ENCODE measurements at regions not wholly inside any gene's neighbourhood (a gene's known extent, or its start where the extent isn't known, plus 50 kb on each side); places are given as distances from the start of the nearest gene placed in this dataset.

DNA sequence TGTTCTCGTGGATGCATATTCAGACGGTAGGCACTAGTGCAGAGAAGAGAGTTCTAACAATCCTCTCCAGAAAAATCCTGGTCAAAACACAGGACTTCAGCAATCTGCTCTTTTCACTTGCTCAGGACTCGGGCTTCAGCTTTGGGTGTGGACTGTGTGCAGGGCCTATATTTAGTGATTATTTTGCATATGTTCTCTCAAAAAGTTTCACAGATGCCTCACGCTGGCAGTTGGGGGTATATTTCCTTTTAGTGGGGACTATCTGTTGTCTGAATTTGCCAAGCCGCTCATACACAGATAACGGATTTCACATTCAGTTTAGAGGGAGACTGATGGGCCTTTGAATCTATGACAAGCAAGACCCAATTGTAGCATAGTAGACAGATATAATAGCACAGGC is 54.4 kb upstream of the LRRN1 start:
- Histone ChIP-seq H2AFZ (ENCODE audit: low read length) (no peak overlapping the region), H2BK120ac (replicated peaks; ENCODE audit: low read depth, low read length) (no peak overlapping the region), H3K18ac (ENCODE audit: extremely low read depth, low read length) (no peak overlapping the region), H2AK5ac (ENCODE audit: low read depth, low read length) (no peak overlapping the region), H3K14ac (ENCODE audit: insufficient read length) (no peak overlapping the region), H3K27ac (ENCODE audit: low read depth, low read length) (no peak overlapping the region), H3K23ac (ENCODE audit: insufficient read length) (no peak overlapping the region), H3K79me2 (ENCODE audit: control insufficient read depth in 1 of 2, insufficient read depth in 2 of 2, low read length in 2 of 2) (no peaks in the 10 kb centered on the region), H2BK5ac (ENCODE audit: low read depth, low read length) (no peak overlapping the region), H4K5ac (ENCODE audit: insufficient read length, low read depth, low read length) (no peak overlapping the region), H2BK12ac (ENCODE audit: low read depth, low read length) (no peak overlapping the region), H3K4me1 (replicated peaks in 1 of 4; ENCODE audit: control insufficient read depth in 3 of 4, insufficient read depth in 4 of 4, low read length in 3 of 4) (no peaks in the 10 kb centered on the region; a peak in 1 of 7 replicates), H2BK15ac (ENCODE audit: low read length) (no peak overlapping the region), H3K27me3 (replicated peaks in 1 of 4; ENCODE audit: control insufficient read depth in 3 of 4, extremely low read depth in 1 of 4, insufficient read depth in 3 of 4, low read length in 3 of 4) (no peaks in the 10 kb centered on the region), H3K4me2 (ENCODE audit: insufficient read depth in 1 of 2, low read depth in 2 of 2, low read length in 2 of 2) (no peak overlapping the region), H2BK20ac (ENCODE audit: low read length) (no peak overlapping the region; the same call in 1 of the 2 replicates), H3K4me3 (ENCODE audit: extremely low read depth in 1 of 4, insufficient read depth in 2 of 4, low read depth in 3 of 4, low read length in 4 of 4) (no peak overlapping the region), H4K91ac (replicated peaks; ENCODE audit: insufficient read length, low read length) (no peak overlapping the region), H4K20me1 (replicated peaks in 1 of 2; ENCODE audit: control insufficient read depth in 1 of 2, insufficient read depth in 2 of 2, low read length in 2 of 2) (no peaks in the 10 kb centered on the region), H3K9ac (replicated peaks in 1 of 4; ENCODE audit: extremely low read depth in 1 of 4, low read depth in 3 of 4, low read length in 3 of 4) (no peak overlapping the region), H4K8ac (ENCODE audit: extremely low read depth, insufficient read depth, low read length) (no peak overlapping the region), H3K79me1 (ENCODE audit: low read depth, low read length) (no peaks in the 10 kb centered on the region), H3K56ac (replicated peaks; ENCODE audit: insufficient read length, low read depth, low read length) (no peak overlapping the region), H3K9me3 (ENCODE audit: insufficient read depth in 2 of 2, low read depth in 1 of 2, low read length in 1 of 2) (no peaks in the 10 kb centered on the region), H3K23me2 (ENCODE audit: low read depth, low read length) (no peaks in the 10 kb centered on the region), H3K4ac (replicated peaks; ENCODE audit: insufficient read length, low read depth, low read length) (no peak overlapping the region), H3K36me3 (ENCODE audit: control insufficient read depth in 2 of 4, insufficient read depth in 4 of 4, low read length in 3 of 4) (no peaks in the 10 kb centered on the region)
- no peak for DNase-seq (ENCODE audit: low read depth in 1 of 2, low spot score in 2 of 2)
- no peak for FAIRE-seq
- ChIA-PET POLR2A (ENCODE audit: partially characterized antibody) (no interaction called here), CTCF (ENCODE audit: partially characterized antibody) (interaction anchor here (1.2 to 1.5 kb wide), 2 partner anchors 14 to 18 kb away, joined by 3 read pairs; no protein-coding TSS in a partner anchor)
- TF ChIP-seq YY1 (IDR thresholded peaks at IDR 0.05; ENCODE audit: low read depth, low read length) = no peak
- TF ChIP-seq BRCA1 (IDR thresholded peaks at IDR 0.05; ENCODE audit: low read depth, low read length) = no peak
- no peak for TF ChIP-seq SP1 (IDR thresholded peaks at IDR 0.05; ENCODE audit: low read depth, low read length)
- TF ChIP-seq CHD2 (IDR thresholded peaks at IDR 0.05; ENCODE audit: low read length) = no peak
- no peak for TF ChIP-seq SRF (IDR thresholded peaks at IDR 0.05; ENCODE audit: low read depth, low read length)
- no peak for TF ChIP-seq SAP30 (IDR thresholded peaks at IDR 0.05; ENCODE audit: insufficient read depth, insufficient replicate concordance, low read length)
- no peak for TF ChIP-seq EZH2 (IDR thresholded peaks at IDR 0.05; ENCODE audit: low read depth, low read length, severe bottlenecking)
- TF ChIP-seq CTBP2 (IDR thresholded peaks at IDR 0.05; ENCODE audit: borderline replicate concordance, insufficient read depth, insufficient read length, low read length) = no peak
- no peak for TF ChIP-seq SUZ12 (IDR thresholded peaks at IDR 0.05; ENCODE audit: low read length)
- no peak for TF ChIP-seq CHD1 (IDR thresholded peaks at IDR 0.05; ENCODE audit: low read depth, low read length)
- 94% methylated on average over 6 of the region's 6 CpGs; no CpG with 5 or more reads in 1 of the 2 experiments for WGBS, 2 experiments (ENCODE audit: extremely low coverage in 1 of 2, insufficient coverage in 1 of 2, insufficient read length in 1 of 2, insufficient replicate concordance in 2 of 2, low coverage in 1 of 2, low lambda C conversion rate in 2 of 2, missing lambda C conversion rate in 1 of 2)

Measured in H1 (cell line).